ENCODE measurements at regions not wholly inside any gene's neighbourhood (a gene's known extent, or its start where the extent isn't known, plus 50 kb on each side); places are given as distances from the start of the nearest gene placed in this dataset.
A peak's percentile ranks its signal among the peaks of the same experiment; 100 is the strongest.

DNA sequence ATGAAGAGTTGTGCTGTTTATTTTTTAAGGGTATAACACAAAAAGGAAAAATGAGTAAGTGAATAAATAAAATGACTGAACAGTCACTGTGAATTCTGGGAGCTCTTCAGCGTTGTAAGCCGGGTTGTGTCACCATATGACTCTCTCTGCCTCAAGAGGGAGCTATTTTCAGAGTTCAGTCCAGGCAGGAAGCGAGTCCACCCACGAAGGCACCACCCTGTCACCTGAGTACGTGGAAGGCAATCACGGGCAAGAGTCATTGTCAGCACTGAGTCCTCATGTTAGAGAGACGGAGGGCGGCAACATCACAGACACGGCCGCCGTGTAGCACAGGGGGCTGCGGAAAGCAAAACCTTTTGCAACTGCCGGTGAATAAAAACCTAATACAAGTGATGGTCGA is 227.6 kb downstream of the UTP18 start (continued):
- TF ChIP-seq, protein P1, sequence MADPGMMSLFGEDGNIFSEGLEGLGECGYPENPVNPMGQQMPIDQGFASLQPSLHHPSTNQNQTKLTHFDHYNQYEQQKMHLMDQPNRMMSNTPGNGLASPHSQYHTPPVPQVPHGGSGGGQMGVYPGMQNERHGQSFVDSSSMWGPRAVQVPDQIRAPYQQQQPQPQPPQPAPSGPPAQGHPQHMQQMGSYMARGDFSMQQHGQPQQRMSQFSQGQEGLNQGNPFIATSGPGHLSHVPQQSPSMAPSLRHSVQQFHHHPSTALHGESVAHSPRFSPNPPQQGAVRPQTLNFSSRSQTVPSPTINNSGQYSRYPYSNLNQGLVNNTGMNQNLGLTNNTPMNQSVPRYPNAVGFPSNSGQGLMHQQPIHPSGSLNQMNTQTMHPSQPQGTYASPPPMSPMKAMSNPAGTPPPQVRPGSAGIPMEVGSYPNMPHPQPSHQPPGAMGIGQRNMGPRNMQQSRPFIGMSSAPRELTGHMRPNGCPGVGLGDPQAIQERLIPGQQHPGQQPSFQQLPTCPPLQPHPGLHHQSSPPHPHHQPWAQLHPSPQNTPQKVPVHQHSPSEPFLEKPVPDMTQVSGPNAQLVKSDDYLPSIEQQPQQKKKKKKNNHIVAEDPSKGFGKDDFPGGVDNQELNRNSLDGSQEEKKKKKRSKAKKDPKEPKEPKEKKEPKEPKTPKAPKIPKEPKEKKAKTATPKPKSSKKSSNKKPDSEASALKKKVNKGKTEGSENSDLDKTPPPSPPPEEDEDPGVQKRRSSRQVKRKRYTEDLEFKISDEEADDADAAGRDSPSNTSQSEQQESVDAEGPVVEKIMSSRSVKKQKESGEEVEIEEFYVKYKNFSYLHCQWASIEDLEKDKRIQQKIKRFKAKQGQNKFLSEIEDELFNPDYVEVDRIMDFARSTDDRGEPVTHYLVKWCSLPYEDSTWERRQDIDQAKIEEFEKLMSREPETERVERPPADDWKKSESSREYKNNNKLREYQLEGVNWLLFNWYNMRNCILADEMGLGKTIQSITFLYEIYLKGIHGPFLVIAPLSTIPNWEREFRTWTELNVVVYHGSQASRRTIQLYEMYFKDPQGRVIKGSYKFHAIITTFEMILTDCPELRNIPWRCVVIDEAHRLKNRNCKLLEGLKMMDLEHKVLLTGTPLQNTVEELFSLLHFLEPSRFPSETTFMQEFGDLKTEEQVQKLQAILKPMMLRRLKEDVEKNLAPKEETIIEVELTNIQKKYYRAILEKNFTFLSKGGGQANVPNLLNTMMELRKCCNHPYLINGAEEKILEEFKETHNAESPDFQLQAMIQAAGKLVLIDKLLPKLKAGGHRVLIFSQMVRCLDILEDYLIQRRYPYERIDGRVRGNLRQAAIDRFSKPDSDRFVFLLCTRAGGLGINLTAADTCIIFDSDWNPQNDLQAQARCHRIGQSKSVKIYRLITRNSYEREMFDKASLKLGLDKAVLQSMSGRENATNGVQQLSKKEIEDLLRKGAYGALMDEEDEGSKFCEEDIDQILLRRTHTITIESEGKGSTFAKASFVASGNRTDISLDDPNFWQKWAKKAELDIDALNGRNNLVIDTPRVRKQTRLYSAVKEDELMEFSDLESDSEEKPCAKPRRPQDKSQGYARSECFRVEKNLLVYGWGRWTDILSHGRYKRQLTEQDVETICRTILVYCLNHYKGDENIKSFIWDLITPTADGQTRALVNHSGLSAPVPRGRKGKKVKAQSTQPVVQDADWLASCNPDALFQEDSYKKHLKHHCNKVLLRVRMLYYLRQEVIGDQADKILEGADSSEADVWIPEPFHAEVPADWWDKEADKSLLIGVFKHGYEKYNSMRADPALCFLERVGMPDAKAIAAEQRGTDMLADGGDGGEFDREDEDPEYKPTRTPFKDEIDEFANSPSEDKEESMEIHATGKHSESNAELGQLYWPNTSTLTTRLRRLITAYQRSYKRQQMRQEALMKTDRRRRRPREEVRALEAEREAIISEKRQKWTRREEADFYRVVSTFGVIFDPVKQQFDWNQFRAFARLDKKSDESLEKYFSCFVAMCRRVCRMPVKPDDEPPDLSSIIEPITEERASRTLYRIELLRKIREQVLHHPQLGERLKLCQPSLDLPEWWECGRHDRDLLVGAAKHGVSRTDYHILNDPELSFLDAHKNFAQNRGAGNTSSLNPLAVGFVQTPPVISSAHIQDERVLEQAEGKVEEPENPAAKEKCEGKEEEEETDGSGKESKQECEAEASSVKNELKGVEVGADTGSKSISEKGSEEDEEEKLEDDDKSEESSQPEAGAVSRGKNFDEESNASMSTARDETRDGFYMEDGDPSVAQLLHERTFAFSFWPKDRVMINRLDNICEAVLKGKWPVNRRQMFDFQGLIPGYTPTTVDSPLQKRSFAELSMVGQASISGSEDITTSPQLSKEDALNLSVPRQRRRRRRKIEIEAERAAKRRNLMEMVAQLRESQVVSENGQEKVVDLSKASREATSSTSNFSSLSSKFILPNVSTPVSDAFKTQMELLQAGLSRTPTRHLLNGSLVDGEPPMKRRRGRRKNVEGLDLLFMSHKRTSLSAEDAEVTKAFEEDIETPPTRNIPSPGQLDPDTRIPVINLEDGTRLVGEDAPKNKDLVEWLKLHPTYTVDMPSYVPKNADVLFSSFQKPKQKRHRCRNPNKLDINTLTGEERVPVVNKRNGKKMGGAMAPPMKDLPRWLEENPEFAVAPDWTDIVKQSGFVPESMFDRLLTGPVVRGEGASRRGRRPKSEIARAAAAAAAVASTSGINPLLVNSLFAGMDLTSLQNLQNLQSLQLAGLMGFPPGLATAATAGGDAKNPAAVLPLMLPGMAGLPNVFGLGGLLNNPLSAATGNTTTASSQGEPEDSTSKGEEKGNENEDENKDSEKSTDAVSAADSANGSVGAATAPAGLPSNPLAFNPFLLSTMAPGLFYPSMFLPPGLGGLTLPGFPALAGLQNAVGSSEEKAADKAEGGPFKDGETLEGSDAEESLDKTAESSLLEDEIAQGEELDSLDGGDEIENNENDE (IDR thresholded peaks at IDR 0.05; ENCODE audit: low read depth, low read length), result no peak
- TF ChIP-seq YBX1 (IDR thresholded peaks at IDR 0.05) (no peak), ZNF253 (CRISPR knock-in tag; conservative IDR thresholded peaks at IDR 0.05) (no peak), L3MBTL2 (IDR thresholded peaks at IDR 0.05) (peak; percentile 36), DDX20 (tag; IDR thresholded peaks at IDR 0.05; ENCODE audit: low read depth) (no peak), TGIF2 (CRISPR knock-in tag; IDR thresholded peaks at IDR 0.05) (no peak), SRF (CRISPR knock-in tag; IDR thresholded peaks at IDR 0.05) (no peak), ETV6 (IDR thresholded peaks at IDR 0.05; ENCODE audit: borderline replicate concordance in 1 of 2, low read depth in 2 of 2, low read length in 1 of 2) (no peak), ETV6 (CRISPR knock-in tag; IDR thresholded peaks at IDR 0.05; ENCODE audit: borderline replicate concordance) (no peak)
- TF ChIP-seq, protein P2, sequence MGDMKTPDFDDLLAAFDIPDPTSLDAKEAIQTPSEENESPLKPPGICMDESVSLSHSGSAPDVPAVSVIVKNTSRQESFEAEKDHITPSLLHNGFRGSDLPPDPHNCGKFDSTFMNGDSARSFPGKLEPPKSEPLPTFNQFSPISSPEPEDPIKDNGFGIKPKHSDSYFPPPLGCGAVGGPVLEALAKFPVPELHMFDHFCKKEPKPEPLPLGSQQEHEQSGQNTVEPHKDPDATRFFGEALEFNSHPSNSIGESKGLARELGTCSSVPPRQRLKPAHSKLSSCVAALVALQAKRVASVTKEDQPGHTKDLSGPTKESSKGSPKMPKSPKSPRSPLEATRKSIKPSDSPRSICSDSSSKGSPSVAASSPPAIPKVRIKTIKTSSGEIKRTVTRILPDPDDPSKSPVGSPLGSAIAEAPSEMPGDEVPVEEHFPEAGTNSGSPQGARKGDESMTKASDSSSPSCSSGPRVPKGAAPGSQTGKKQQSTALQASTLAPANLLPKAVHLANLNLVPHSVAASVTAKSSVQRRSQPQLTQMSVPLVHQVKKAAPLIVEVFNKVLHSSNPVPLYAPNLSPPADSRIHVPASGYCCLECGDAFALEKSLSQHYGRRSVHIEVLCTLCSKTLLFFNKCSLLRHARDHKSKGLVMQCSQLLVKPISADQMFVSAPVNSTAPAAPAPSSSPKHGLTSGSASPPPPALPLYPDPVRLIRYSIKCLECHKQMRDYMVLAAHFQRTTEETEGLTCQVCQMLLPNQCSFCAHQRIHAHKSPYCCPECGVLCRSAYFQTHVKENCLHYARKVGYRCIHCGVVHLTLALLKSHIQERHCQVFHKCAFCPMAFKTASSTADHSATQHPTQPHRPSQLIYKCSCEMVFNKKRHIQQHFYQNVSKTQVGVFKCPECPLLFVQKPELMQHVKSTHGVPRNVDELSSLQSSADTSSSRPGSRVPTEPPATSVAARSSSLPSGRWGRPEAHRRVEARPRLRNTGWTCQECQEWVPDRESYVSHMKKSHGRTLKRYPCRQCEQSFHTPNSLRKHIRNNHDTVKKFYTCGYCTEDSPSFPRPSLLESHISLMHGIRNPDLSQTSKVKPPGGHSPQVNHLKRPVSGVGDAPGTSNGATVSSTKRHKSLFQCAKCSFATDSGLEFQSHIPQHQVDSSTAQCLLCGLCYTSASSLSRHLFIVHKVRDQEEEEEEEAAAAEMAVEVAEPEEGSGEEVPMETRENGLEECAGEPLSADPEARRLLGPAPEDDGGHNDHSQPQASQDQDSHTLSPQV (IDR thresholded peaks at IDR 0.05), result no peak
- TF ChIP-seq, protein P3, sequence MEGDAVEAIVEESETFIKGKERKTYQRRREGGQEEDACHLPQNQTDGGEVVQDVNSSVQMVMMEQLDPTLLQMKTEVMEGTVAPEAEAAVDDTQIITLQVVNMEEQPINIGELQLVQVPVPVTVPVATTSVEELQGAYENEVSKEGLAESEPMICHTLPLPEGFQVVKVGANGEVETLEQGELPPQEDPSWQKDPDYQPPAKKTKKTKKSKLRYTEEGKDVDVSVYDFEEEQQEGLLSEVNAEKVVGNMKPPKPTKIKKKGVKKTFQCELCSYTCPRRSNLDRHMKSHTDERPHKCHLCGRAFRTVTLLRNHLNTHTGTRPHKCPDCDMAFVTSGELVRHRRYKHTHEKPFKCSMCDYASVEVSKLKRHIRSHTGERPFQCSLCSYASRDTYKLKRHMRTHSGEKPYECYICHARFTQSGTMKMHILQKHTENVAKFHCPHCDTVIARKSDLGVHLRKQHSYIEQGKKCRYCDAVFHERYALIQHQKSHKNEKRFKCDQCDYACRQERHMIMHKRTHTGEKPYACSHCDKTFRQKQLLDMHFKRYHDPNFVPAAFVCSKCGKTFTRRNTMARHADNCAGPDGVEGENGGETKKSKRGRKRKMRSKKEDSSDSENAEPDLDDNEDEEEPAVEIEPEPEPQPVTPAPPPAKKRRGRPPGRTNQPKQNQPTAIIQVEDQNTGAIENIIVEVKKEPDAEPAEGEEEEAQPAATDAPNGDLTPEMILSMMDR (IDR thresholded peaks at IDR 0.05 in 2 of 3, conservative IDR thresholded peaks at IDR 0.05 in 1 of 3; ENCODE audit: insufficient read depth in 2 of 3, low read depth in 1 of 3, low read length in 3 of 3), result peak; percentile 50 to 67 (median 59)
